ENCODE measurements at regions not wholly inside any gene's neighbourhood (a gene's known extent, or its start where the extent isn't known, plus 50 kb on each side); places are given as distances from the start of the nearest gene placed in this dataset.

DNA sequence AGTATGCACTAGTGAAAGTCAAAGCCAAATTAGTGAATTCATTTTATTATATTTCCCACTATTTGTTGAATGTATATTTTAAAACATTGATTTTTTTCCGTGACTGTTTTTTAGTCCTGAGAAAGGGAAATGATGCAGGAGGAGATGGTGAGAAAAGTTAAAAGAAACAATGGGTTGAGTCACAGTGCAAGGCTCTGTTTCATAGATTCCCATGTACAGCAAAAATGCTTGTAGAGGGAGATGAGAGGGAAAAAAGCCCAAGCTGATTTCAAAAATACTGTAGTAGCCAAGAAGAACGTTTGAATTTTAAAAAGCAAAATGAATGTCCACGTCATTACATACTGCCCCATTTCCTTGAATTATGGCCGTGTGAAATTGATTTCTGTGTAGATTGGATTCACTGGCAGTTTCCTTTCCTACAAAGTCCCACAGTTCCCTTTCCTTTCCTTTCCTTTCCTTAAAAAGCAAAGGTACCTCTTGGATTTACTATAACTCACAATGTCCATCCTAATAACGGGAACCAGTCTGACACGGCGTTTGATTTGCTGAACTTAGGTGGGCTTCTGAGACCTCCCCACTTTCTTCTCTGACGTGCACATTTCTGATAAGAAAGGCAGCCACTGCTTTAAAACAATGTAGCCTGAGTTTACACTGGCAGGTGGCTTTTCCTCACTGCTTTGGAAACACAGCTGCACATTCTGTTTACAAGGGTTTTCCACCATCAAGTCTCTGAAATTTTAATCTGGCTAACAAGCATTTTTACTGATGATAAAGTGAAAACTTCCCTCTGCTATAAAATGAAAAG, 63.7 kb downstream of the SPCS3 start:
- peak; percentile 29 for DNase-seq (ENCODE audit: low spot score)

DNA sequence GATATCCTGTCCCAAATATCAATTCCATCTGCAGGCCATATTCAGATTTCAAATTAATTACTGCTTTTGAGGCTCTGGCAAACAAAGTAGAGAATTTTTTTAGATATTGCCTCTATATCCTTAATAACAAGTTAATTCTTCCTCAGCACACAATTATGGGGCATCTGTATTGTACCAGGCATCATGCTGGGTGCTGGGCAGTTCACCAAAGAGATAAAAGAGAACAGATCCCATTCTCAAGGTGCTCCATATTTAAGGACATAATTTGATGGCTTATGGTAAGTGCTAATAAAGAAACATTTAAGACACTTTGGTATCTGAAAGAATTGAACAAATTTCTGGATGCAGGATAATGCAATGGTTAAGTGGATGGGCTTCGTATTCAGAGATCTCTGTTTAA, 65.8 kb downstream of the SPCS3 start:
- no peak for DNase-seq (ENCODE audit: low spot score)

DNA sequence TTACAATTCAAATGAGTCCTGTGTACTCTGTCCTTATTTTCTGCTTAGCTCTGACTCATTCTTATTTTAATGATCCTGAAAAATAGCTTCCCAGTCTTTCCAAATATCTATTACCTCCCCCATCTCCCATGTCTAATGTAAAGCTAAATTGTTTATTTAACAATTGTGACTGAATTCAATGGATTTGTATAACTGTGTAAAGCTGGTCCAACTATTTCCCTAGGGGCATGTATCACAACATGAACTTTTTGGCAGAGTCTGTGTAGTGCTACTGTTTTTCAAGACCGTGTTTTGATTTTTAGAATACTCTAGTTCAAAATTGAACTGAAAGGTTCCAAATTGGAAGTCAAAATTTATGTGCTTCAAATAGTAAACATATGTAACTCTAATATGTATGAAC, 67.8 kb downstream of the SPCS3 start:
- no peak for DNase-seq (ENCODE audit: low spot score)

DNA sequence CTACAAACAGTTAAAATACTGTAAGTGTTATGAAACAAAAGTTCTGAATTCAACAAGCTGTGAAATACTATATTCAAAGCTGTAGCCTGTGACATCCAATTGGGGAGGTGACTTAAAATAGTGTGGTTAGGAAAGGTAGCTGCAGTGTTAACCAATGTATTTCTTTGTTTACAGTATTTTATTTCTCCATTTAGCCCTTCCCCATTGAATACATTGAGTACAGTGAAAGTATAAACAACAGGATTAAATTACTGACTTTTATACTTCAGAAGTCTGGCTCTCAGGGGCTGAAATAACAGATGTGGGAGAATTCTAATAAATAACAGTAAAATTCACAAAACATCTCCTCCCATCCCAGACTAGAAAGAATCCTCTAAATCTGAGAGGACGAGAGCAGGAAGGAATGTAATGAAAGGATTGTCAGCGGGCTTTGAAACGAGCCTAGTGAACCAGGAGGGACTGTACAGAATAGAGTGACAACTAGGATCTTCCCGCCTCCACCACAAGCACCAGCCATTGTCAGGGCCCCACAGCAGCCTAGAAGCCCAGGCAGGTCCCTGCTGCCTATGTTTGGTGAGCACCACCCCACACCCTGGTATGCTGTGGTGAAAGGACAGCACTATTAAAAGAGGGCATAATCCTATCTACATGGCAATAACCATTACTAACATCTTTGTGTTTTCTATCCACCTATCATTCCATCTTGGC, 73.7 kb downstream of the SPCS3 start:
- peak; percentile 20 for DNase-seq (ENCODE audit: low spot score)

DNA sequence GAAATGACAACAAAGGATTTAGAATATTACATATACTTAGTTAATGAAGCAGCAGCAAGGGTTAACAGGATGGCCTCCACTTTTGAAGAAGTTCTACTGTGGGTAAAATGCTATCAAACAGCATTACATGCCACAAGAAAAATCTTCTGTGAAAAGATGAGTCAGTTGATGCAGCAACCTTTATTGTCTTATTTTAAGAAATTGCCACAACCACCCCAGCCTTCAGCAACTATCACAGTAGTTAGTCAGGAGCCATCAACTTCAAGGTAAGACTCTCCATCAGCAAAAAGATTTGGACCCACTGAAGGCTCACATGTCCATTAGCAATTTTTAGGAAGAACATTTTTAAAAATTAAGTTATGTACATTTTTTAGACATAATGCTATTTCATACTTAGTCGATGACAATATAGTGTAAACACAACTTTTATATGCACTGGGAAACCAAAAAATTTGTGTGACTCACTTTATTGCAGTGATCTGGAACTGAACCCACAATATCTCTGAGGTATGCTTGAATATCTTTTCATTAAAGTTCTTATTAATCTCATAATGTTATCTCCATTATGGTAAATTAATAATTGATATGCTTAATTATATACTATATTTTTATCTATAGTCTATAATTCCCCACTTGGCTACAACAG, 81.2 kb downstream of the SPCS3 start:
- peak; percentile 34 for DNase-seq (ENCODE audit: low spot score)

DNA sequence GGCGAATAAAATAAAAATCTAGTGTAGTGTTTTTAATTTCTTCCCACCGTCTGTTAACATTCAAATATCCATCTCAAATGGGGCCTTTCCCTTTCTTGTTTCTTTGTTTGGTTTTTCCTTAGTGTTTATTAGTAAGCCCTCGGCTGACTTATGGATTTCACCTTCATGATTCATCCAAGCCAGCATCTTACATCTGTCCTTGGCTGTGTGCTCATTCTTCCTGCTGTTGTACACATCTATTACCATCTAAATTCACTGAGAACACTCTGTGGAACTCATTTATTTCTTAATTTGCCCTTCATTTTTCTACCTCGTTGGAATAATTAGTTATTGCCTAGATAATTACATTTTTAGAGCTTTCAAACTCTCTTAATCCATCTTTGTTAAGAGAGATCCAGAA, 84.9 kb downstream of the SPCS3 start:
- DNase-seq (ENCODE audit: low spot score) = no peak

DNA sequence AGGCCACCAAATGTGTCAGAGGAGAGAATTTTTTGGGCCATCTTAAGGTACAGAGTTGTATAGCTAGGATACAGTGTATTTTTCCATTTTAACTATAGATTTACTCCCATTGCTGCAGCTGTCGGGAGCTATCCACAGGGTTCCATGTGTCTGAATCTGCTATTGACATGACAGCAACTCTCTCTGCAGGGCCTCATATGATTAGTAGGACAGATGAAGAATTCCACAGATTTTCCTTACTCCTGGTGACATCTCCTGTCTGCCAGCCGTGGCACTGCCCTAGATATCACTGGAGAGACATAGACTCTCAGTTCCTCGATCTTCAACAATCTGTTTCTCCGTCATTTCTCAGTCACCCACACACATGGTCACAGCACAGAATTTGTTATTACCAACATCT, 86.5 kb downstream of the SPCS3 start:
- DNase-seq (ENCODE audit: low spot score) = no peak

DNA sequence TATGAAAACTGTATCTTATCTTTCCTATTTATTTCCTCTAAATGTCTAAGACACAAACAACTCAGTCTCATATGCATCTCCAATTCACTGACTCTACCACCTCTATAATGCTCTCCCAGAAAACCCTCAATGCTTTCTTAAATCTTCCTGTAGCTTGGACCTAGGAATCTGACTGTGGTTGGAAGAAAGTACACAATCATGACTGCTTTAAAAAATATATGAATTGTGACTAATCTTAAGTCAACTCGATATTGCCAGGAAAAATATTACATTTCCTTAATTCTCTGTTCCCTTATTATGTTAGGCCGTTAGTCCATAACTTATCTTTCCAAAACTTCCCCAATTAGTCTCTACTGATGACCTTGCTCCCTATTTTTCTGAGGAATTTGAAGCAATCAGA, 87.0 kb downstream of the SPCS3 start:
- no peak for DNase-seq (ENCODE audit: low spot score)

DNA sequence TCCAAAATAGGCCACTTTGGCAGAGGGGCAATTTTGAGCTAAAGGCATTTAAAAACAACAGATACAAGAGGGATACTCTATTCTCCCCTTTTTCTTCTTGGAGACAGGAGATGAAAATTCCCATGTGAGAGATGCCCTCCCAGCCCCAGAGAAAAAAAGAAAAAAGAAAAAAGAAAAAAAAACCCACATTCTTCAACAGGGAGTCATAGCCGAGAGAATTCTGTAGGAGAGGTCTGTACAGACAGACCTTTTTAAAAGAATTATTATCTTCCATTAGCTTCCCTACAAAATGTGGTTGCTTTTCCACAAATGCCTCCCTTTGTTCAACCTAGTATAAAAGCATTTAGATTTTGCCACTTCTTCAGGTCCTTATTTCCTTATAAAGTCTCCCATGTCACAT, 89.9 kb downstream of the SPCS3 start:
- peak; percentile 14 for DNase-seq (ENCODE audit: low spot score)

DNA sequence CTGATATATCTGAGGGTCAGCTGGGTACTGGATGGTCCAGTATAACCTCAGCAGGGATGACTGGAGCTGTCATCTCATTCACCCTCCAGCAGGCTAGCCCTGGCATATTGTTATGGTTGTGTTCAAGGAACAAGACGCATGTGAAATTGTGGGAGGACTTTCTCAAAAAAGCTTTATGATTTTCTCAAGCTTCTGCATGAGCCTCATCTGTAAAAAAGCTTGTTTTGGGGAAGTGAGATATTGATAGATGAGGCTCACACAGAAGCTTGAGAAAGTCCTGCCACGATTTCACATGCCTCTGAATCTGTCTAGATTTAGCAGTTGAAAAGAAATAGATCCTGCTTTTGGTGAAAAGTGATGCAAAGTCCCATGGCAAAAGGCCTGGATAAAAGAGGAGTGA, 93.4 kb downstream of the SPCS3 start:
- DNase-seq (ENCODE audit: low spot score) = no peak

DNA sequence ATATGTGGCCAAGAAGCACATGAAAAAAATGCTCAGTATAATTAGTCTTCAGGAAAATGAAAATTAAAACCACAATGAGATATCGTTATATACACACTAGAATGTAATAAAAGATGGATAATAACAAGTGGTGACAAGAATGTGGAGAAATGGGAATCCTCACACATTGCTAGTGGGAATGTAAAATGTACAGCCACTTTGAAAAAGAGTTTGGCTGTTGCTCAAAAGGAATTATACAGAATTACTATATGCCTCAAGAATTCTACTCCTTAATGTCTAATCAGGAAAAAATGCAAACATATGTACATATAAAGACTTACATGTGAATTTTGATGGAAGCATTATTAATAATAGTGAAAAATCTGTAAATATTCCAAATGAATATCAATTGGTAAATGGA, 102.2 kb downstream of the SPCS3 start:
- no peak for DNase-seq (ENCODE audit: low spot score)

DNA sequence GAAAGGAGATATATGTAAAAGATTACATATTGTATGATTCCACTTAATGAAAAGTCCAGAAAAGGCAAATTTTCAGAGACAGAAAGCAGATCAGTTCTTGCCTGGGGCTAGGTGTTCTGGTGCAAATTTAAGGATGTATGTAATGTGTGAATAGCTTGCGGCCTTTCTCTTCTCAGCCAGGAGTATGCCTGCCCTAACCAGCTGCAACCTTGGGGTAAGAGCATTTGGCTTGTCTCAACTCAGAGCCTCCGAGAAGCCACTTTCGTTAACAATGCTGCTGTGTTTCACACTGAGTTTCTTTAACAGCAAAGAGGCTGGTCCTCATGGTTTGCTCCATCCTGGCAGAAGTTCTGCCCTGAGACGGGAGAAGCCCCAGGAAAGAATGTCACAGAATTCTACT, 102.7 kb downstream of the SPCS3 start:
- DNase-seq (ENCODE audit: low spot score) = no peak

DNA sequence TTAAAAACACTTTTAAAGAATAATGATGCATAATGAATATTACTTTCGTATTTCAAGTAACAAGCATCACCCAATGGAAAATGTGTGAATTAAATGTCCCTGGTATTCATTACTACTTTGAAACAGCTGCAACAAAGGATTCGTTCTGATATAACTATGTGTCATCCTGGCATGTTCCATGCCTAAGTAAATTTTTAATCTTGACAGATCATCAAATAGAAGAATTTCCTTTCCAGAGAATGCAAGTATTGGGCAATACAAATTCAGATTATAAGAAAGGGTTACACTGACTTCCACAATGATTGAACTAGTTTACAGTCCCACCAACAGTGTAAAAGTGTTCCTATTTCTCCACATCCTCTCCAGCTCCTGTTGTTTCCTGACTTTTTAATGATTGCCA, 105.3 kb downstream of the SPCS3 start:
- no peak for DNase-seq (ENCODE audit: low spot score)

DNA sequence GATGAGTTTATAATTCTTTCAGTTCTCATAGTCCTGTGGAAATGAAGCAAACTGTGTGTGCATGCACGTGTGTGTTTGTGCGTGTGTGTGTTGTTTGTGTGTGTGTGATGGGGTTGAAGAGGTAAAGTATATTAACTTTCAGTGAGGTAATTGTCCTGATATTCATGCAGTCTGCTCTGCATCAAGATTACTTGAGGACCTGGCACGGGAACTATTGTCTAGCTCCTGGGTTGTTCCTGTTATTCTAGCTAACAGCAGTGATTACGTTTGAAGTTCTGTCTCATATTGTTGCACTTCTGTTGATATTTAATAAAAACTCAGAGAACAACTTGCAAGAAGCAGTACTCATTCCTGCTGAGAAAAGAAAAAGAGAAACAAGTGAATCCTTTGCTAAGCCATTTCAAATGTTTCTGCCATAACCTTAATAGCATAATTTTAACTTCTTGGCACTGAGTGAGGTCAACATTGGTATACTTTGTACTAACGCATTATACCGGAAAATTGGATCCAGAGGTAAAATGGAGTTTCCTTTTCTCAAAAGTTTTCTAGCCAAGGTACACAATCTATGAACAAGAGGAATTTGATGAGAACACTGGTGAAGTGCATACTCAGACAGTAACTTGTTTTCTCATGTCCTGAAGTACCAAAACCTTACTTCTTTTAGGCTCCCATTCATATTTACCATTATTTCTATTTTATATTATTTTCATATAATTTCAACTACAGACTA, 113.2 kb downstream of the SPCS3 start:
- DNase-seq (ENCODE audit: low spot score) = no peak

DNA sequence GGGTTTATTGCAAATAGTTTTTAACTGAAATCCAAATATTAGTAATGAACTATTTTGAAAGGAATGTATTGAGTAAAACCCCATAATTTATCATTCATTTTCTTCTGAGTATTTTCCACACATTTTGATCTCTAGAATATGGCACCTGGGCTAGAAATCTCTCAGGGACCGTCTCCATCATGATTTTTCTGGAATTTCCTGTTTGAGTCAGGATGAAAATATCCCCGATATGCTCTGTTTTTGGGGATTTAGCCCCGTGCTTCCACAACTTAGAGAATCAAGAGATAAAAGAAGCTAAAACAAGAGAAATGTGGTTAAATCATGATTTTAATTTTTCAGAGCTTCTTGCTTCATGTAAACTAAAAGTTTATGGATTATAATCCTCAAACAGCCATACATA, 114.2 kb downstream of the SPCS3 start:
- DNase-seq (ENCODE audit: low spot score) = no peak

DNA sequence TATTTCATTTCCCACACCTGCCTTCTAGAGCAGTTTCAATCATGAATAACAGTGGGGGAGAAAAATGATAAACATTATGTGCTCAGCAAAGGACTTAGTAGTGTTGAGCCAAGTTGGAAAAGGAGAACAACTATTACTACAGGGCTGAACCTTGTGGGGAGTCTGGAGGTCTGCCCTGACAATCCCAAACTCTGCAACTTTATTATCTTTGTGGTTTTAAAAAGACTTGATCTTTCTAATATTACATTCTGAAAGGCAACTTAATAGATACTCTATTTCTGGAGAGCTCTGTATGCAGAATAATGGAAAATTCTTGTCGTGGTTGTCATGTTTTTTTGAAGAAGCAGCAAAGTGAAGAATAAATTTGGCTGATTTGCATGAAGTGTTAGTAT, 116.1 kb downstream of the SPCS3 start:
- peak; percentile 27 for DNase-seq (ENCODE audit: low spot score)

DNA sequence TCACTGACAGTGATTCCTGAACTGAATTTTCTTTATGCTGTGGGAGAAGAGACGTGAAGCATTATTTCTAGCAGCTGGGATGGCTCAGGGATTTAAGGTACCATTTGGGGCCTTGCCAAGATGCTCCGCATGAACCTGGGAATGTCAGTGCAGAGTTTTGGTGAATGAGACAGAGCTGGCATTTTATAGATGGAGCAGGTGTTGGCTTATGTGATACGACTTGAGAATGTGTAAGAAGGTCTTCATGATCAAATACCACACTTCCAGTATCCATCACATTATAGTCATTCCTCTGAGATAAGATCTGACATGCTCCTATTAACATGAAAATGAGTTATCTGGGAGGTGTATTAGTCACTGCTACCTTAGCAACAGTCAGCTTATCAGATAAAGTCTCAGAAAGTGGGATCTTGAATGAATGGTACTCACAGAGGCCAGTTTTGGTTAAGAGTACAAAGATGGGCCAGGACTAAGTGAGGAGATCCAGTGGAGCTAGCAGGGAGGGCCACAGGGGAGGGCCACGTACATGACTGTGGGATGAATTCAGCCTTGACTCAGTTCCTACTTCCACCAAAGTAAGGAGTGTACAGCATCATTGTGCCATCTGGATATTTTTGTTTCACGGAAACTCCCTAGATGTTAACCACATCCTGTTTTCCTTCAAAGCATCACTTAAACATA, 116.7 kb downstream of the SPCS3 start:
- peak; percentile 65 for DNase-seq (ENCODE audit: low spot score)

DNA sequence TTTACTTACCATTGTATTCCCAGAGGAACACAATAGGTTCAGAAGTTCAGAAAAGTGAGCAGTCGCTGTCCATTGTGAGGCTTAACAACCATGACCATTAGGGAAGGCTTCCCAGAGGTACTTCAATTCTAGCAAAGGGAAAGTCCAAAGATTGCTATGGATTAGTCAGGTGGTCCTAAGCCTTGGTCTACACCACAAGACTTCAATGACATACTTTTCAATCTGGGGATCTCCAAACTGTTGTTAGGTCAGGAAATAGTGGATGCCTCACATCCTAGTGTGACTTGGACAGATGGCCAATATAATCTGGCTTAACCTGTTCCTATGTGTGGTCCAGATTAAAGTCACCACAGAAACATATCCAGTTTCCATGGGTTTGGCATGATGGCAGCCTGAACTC, 118.0 kb downstream of the SPCS3 start:
- DNase-seq (ENCODE audit: low spot score) = no peak

DNA sequence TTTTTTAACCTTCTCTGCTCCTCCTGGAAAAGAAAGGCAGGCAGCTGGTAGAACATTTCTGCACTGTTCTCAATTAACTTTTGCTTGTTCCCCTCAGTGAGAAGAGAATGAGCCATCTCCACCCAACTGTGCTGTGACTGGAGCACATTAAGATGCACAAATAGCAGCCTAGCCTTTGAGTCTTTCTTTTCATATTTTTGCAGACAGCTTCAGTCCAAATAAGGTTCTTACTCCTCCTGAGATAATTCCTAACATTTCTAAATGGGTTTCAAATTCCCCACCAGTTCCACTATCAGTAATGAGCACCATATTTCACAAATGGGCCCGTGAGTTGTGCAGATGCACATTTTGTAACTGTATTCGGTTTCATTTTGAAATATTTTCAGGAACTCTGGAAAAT, 118.6 kb downstream of the SPCS3 start:
- DNase-seq (ENCODE audit: low spot score) = peak; percentile 21

DNA sequence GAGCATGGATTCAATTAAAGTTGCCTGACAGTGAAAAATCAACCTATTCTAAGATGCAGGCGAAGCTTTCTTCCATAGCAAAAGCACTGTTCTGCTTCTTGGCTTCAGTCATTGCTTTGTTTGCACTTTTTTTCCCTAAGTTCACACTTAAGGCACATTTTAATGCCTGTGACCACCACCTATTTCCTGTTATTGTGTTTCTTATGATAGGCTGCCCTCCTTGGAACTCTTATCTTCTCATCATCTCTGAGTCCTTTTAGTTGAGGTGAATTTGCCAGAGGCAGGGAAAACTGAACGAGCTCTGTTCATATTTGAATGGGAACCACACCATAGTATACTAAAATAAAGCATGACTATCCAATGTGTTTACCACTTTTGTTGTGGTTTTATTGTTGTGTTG, 119.8 kb downstream of the SPCS3 start:
- no peak for DNase-seq (ENCODE audit: low spot score)

DNA sequence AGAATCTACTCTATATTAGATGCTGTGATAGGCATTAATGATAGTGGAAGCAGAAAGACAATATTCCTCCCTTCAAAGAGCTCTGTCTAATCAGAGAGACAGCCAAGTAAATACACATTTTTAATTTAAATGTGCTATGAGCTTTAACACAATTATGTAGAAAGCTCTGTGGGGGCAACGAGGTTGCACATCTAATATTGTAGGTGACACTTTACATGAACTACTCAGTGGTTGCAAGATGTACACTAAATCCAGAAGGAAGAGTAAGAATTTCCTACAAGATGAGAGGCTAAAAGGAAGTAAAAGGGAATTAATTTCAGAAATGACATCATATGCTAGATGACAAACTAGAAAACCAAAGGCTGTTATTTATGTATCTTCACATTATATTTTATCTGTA, 120.9 kb downstream of the SPCS3 start:
- DNase-seq (ENCODE audit: low spot score) = no peak

DNA sequence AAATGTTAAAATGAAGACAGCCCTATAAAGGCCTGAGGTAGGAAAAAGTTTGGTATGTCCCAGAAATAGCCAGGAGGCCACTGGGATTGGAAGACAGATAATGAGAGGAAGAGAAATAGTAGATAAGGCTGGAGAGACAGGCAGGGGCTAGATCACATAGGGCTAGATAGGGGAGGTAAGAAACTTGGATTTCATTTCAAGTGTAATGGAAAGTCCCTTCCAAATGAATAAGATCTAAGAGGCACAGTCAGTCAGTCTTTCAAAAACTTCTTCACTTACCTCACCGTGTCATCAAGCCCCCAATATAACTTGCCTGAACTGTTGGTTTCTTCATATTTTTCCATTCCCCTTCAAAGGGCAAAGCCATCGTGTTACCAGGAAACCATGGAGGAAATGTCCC, 121.8 kb downstream of the SPCS3 start:
- DNase-seq (ENCODE audit: low spot score) = no peak
